ENCODE measurements at regions not wholly inside any gene's neighbourhood (a gene's known extent, or its start where the extent isn't known, plus 50 kb on each side); places are given as distances from the start of the nearest gene placed in this dataset.

GRCh38 chr10:83954193-83954799 lies 185.0 kb upstream of the GHITM start:
- TF ChIP-seq CTCF (conservative IDR thresholded peaks at IDR 0.05) = no peak
- no peak for TF ChIP-seq ZFX (IDR thresholded peaks at IDR 0.05)

Measured in C4-2B (cell line).